Neural cell (in vitro differentiated cells): ENCODE measurements at regions not wholly inside any gene's neighbourhood (a gene's known extent, or its start where the extent isn't known, plus 50 kb on each side); places are given as distances from the start of the nearest gene placed in this dataset.

Experiments used
- H2AFZ ChIP-seq: fragments of 200-600, 300-800 bp; sonication (generic), shearing (Covaris generic); 2 replicates; pipeline ENCODE4 v1.6.0; 2014; ENCODE audit warnings: low read depth, mild to moderate bottlenecking, antibody characterized with exemption, low read length, moderate library complexity
- H3F3A ChIP-seq: fragments of 200-600 bp; shearing (Covaris generic); 2 replicates; pipeline ENCODE4 v1.6.1; 2016; ENCODE audit warnings: mild to moderate bottlenecking, moderate library complexity, mixed read lengths, antibody characterized with exemption, low read length; ENCODE audit not compliant: insufficient read depth, poor library complexity, severe bottlenecking
- H3K27ac ChIP-seq: fragments of 200-600, 300-800 bp; sonication (generic), shearing (Covaris generic); 2 replicates; pipeline ENCODE4 v1.5.1; 2014; ENCODE audit warnings: mild to moderate bottlenecking, low read length, moderate library complexity
- H3K27me3 ChIP-seq: fragments of 300-800, 200-600 bp; sonication (generic), shearing (Covaris generic); 2 replicates; pipeline ENCODE4 v1.6.0; 2014; ENCODE audit warnings: mild to moderate bottlenecking, low read depth, low read length, moderate library complexity; ENCODE audit not compliant: insufficient read depth
- H3K36me3 ChIP-seq: fragments of 300-800, 200-600 bp; sonication (generic), shearing (Covaris generic); 2 replicates; pipeline ENCODE4 v1.5.1; 2014; ENCODE audit warnings: mild to moderate bottlenecking, antibody characterized with exemption, low read length, moderate library complexity; ENCODE audit not compliant: insufficient read depth
- H3K4me2 ChIP-seq: fragments of 300-800, 200-600 bp; sonication (generic), shearing (Covaris generic); 2 replicates; pipeline ENCODE4 v1.6.0; 2014; ENCODE audit warnings: mild to moderate bottlenecking, low read length
- H3K4me3 ChIP-seq: fragments of 300-800, 200-600 bp; sonication (generic), shearing (Covaris generic); 2 replicates; pipeline ENCODE4 v1.5.1; 2014; ENCODE audit warnings: mild to moderate bottlenecking, low read length, moderate library complexity
- H3K79me2 ChIP-seq: fragments of 200-600 bp; shearing (Covaris generic); replicated peaks from 2 replicates; pipeline ENCODE4 v1.6.0; 2014; ENCODE audit warnings: mild to moderate bottlenecking, low read length, moderate library complexity; ENCODE audit not compliant: insufficient read depth
- H3K9ac ChIP-seq: fragments of 300-800, 200-600 bp; sonication (generic), shearing (Covaris generic); 2 replicates; pipeline ENCODE4 v1.6.1; 2016; ENCODE audit warnings: mild to moderate bottlenecking, low read length, mixed read lengths
- H3K9me2 ChIP-seq: fragments of 200-600 bp; shearing (Covaris generic); 2 replicates; pipeline ENCODE4 v1.6.1; 2016; ENCODE audit warnings: mild to moderate bottlenecking, low read length, mixed read lengths; ENCODE audit not compliant: insufficient read depth
- H3K9me3 ChIP-seq: fragments of 200-600, 300-800 bp; sonication (generic), shearing (Covaris generic); 2 replicates; pipeline ENCODE4 v1.6.1; 2016; ENCODE audit warnings: mild to moderate bottlenecking, mixed run types, low read length, moderate library complexity, mixed read lengths
- H4K20me1 ChIP-seq: fragments of 200-600 bp; shearing (Covaris generic); 2 replicates; pipeline ENCODE4 v1.6.1; 2016; ENCODE audit warnings: mild to moderate bottlenecking, mixed run types; ENCODE audit not compliant: insufficient read depth
- EP300 ChIP-seq: fragments of 450-650 bp; conservative IDR thresholded peaks from 2 replicates; pipeline ENCODE4 v1.6.1; 2014; ENCODE audit warnings: antibody characterized with exemption, mild to moderate bottlenecking, moderate library complexity; ENCODE audit not compliant: poor library complexity, severe bottlenecking
- EZH2 ChIP-seq: fragments of 200-600, 300-800 bp; shearing (Covaris generic), sonication (generic); IDR thresholded peaks from 2 replicates; pipeline ENCODE4 v1.6.1; 2014; ENCODE audit warnings: antibody characterized with exemption, low read length, borderline replicate concordance, mild to moderate bottlenecking; ENCODE audit not compliant: insufficient read depth, poor library complexity, severe bottlenecking
- MXI1 ChIP-seq: fragments of 450-650 bp; conservative IDR thresholded peaks from 2 replicates; pipeline ENCODE4 v1.6.1; 2014; ENCODE audit warnings: antibody characterized with exemption, mild to moderate bottlenecking; ENCODE audit not compliant: poor library complexity, severe bottlenecking
- POLR2AphosphoS5 ChIP-seq: IDR thresholded peaks from 2 replicates; pipeline ENCODE4 v1.6.1; 2012
- RAD21 ChIP-seq: fragments of 450-650 bp; conservative IDR thresholded peaks from 2 replicates; pipeline ENCODE4 v1.6.1; 2014; ENCODE audit warnings: antibody characterized with exemption, mild to moderate bottlenecking, moderate library complexity
- SMC3 ChIP-seq: fragments of 450-650 bp; conservative IDR thresholded peaks from 2 replicates; pipeline ENCODE4 v1.6.1; 2014; ENCODE audit warnings: antibody characterized with exemption, mild to moderate bottlenecking, moderate library complexity; ENCODE audit not compliant: poor library complexity
- TAF1 ChIP-seq: IDR thresholded peaks from 2 replicates; pipeline ENCODE4 v1.6.1; 2012; ENCODE audit warnings: low read depth
- TF ChIP-seq, protein P1 (sequence below): IDR thresholded peaks from 2 replicates; pipeline ENCODE4 v1.6.1; 2012; ENCODE audit warnings: borderline replicate concordance
- TF ChIP-seq, protein P2 (sequence below): fragments of 450-650 bp; IDR thresholded peaks from 2 replicates; pipeline ENCODE4 v1.5.1; 2014; ENCODE audit warnings: antibody characterized with exemption, mild to moderate bottlenecking, moderate library complexity; ENCODE audit not compliant: poor library complexity, severe bottlenecking

DNA sequence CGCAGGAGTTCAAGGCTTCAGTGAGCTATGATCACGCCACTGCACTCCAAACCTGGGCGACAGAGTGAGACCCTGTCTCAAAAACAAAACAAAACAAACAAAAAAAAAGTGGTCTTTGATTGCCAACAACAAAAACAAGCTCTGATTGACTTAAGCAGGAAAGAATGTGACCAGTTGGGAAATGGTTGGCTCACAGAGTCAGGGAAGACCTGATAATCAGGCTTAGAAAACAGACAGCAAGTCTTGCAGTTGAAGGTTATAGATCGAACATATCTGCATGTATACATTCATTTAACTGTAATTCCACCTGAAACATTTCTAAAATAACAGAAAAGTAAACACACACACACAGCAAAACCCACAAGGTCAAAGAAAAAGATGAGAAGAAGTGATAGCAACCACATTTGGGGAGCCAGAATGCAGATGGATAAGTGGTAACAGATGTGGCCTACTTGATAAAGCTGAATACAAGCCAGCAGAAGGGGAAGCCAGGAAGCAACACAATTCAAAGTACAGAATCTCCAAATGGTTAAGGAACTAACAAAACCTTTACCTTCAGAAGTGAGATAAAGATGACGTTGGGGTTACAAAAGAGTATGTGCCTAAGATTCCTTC lies 699.9 kb upstream of the ZNF385D start:
- no peak overlapping the region for H3K9ac ChIP-seq
- no peak for TF ChIP-seq POLR2AphosphoS5
- TF ChIP-seq TAF1: no peak
- TF ChIP-seq MXI1: no peak
- TF ChIP-seq, protein P1, sequence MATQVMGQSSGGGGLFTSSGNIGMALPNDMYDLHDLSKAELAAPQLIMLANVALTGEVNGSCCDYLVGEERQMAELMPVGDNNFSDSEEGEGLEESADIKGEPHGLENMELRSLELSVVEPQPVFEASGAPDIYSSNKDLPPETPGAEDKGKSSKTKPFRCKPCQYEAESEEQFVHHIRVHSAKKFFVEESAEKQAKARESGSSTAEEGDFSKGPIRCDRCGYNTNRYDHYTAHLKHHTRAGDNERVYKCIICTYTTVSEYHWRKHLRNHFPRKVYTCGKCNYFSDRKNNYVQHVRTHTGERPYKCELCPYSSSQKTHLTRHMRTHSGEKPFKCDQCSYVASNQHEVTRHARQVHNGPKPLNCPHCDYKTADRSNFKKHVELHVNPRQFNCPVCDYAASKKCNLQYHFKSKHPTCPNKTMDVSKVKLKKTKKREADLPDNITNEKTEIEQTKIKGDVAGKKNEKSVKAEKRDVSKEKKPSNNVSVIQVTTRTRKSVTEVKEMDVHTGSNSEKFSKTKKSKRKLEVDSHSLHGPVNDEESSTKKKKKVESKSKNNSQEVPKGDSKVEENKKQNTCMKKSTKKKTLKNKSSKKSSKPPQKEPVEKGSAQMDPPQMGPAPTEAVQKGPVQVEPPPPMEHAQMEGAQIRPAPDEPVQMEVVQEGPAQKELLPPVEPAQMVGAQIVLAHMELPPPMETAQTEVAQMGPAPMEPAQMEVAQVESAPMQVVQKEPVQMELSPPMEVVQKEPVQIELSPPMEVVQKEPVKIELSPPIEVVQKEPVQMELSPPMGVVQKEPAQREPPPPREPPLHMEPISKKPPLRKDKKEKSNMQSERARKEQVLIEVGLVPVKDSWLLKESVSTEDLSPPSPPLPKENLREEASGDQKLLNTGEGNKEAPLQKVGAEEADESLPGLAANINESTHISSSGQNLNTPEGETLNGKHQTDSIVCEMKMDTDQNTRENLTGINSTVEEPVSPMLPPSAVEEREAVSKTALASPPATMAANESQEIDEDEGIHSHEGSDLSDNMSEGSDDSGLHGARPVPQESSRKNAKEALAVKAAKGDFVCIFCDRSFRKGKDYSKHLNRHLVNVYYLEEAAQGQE: no peak
- no peak for TF ChIP-seq SMC3
- TF ChIP-seq EZH2: no peak
- TF ChIP-seq, protein P2, sequence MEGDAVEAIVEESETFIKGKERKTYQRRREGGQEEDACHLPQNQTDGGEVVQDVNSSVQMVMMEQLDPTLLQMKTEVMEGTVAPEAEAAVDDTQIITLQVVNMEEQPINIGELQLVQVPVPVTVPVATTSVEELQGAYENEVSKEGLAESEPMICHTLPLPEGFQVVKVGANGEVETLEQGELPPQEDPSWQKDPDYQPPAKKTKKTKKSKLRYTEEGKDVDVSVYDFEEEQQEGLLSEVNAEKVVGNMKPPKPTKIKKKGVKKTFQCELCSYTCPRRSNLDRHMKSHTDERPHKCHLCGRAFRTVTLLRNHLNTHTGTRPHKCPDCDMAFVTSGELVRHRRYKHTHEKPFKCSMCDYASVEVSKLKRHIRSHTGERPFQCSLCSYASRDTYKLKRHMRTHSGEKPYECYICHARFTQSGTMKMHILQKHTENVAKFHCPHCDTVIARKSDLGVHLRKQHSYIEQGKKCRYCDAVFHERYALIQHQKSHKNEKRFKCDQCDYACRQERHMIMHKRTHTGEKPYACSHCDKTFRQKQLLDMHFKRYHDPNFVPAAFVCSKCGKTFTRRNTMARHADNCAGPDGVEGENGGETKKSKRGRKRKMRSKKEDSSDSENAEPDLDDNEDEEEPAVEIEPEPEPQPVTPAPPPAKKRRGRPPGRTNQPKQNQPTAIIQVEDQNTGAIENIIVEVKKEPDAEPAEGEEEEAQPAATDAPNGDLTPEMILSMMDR: no peak
- TF ChIP-seq EP300: no peak
- no peak for TF ChIP-seq RAD21
- H3K4me2 ChIP-seq: no peak overlapping the region
- no peak overlapping the region for H3K27ac ChIP-seq
- no peaks in the 10 kb centered on the region for H4K20me1 ChIP-seq
- H3K9me3 ChIP-seq: no peaks in the 10 kb centered on the region
- H3K27me3 ChIP-seq: no peaks in the 10 kb centered on the region
- peaks cover 3% of the 10 kb centered on the region for H3F3A ChIP-seq
- H3K79me2 ChIP-seq: no peaks in the 10 kb centered on the region
- no peak overlapping the region for H3K4me3 ChIP-seq
- H2AFZ ChIP-seq: no peak overlapping the region
- H3K9me2 ChIP-seq: no peaks in the 10 kb centered on the region
- no peaks in the 10 kb centered on the region for H3K36me3 ChIP-seq

DNA sequence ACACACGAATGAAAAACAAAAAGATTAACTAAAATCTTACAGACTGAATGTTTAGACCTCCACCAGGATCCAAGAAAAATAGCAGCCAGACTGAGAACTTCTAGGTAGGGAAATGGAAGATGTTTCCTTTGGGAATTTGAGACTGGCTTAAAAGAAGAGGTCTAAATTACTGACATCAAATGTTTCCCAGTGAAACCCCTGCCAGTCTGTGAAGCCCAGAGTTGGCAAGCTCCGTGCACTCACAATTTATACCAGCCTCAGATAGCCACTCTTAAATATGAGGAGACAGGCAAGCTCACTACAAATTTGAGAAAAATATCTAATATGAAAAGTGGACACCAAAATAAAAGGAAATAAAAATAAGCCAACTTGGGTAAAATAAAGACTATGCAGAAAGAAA lies 700.5 kb upstream of the ZNF385D start:
- Histone ChIP-seq H4K20me1 (no peaks in the 10 kb centered on the region), H3K79me2 (no peaks in the 10 kb centered on the region), H3K27ac (no peak overlapping the region), H3K9ac (no peak overlapping the region), H3K4me2 (no peak overlapping the region), H3K36me3 (no peaks in the 10 kb centered on the region), H3K9me3 (no peaks in the 10 kb centered on the region), H2AFZ (no peak overlapping the region), H3K27me3 (no peaks in the 10 kb centered on the region), H3K4me3 (no peak overlapping the region), H3K9me2 (no peaks in the 10 kb centered on the region), H3F3A (peaks cover 3% of the 10 kb centered on the region)
- TF ChIP-seq SMC3 (no peak), RAD21 (no peak), EP300 (no peak), TAF1 (no peak), POLR2AphosphoS5 (no peak), MXI1 (no peak), EZH2 (no peak)
- TF ChIP-seq, protein P2: no peak
- TF ChIP-seq, protein P1: no peak
